Gastroesophageal sphincter (tissue), 4 donors: ENCODE measurements at regions not wholly inside any gene's neighbourhood (a gene's known extent, or its start where the extent isn't known, plus 50 kb on each side); places are given as distances from the start of the nearest gene placed in this dataset.

ENCODE experiments used
- ATAC-seq: fragments of 150-250 bp; one replicate; pipeline ENCODE4 v1.9.1; 2016; ENCODE audit warnings: mild to moderate bottlenecking, moderate library complexity
- H3K27ac ChIP-seq, 4 donors: fragments of 200-600 bp; sonication (generic) in 3 of 4; 1 replicate in 3 of 4; 2 replicates in 1 of 4; pipeline ENCODE4 v1.5.1; 2016 to 2019
- H3K27me3 ChIP-seq: fragments of 200-600 bp; sonication (generic); one replicate; pipeline ENCODE4 v1.5.1; 2019
- H3K36me3 ChIP-seq, 2 donors: fragments of 200-600 bp; sonication (generic); one replicate each; pipeline ENCODE4 v1.5.1; 2019; ENCODE audit warnings: control low read depth in 1 of 2
- H3K4me1 ChIP-seq, 3 donors: fragments of 200-600 bp; sonication (generic); 1 replicate in 2 of 3; 2 replicates in 1 of 3; pipeline ENCODE4 v1.5.1; 2016 to 2019; ENCODE audit warnings: control low read depth in 2 of 3
- H3K4me3 ChIP-seq, 2 donors: fragments of 200-600 bp; sonication (generic); one replicate each; pipeline ENCODE4 v1.5.1; 2019; ENCODE audit warnings: mild to moderate bottlenecking in 1 of 2, moderate library complexity in 1 of 2
- H3K9me3 ChIP-seq, 3 donors: fragments of 200-600 bp; sonication (generic); one replicate each; pipeline ENCODE4 v1.5.1; 2017 to 2019; ENCODE audit warnings: control low read depth in 2 of 3
- CTCF ChIP-seq, 4 experiments: fragments of 200-600 bp in 2 of 4; fragments of 450-650 bp in 2 of 4; sonication (generic) in 1 of 4; IDR thresholded peaks; one replicate each; pipeline ENCODE4 v1.5.1; 2017 to 2019; ENCODE audit warnings: antibody characterized with exemption in 4 of 4, mild to moderate bottlenecking in 2 of 4, moderate library complexity in 2 of 4
- EP300 ChIP-seq: sonication (generic); formaldehyde crosslinking; IDR thresholded peaks from one replicate; pipeline ENCODE4 v1.6.1; 2017; ENCODE audit warnings: antibody characterized with exemption, mild to moderate bottlenecking
- POLR2A ChIP-seq, 2 donors: fragments of 450-650 bp; IDR thresholded peaks; one replicate each; pipeline ENCODE4 v1.6.1; 2017; ENCODE audit warnings: antibody characterized with exemption in 2 of 2, mild to moderate bottlenecking in 2 of 2, moderate library complexity in 1 of 2
- POLR2AphosphoS5 ChIP-seq: sonication (generic); formaldehyde crosslinking; IDR thresholded peaks from one replicate; pipeline ENCODE4 v1.6.1; 2017; ENCODE audit warnings: antibody characterized with exemption
- WGBS, 2 donors: methylation state at CpG; one replicate each; pipeline ENCODE4 v1.1.5; 2018; ENCODE audit warnings: low coverage in 1 of 2; 5-methylcytosine and 5-hydroxymethylcytosine counted together

GRCh38 chr9:105043370-105043936 lies 115.5 kb upstream of the ABCA1 start:
- Histone ChIP-seq H3K27ac (no peak overlapping the region), H3K27me3 (no peaks in the 10 kb centered on the region), H3K4me3 (no peak overlapping the region), H3K4me1 (no peaks in the 10 kb centered on the region), H3K36me3 (no peaks in the 10 kb centered on the region), H3K9me3 (no peaks in the 10 kb centered on the region)
- TF ChIP-seq POLR2AphosphoS5 = no peak
- no peak for TF ChIP-seq POLR2A (IDR thresholded peaks at IDR 0.05)
- no peak for TF ChIP-seq EP300
- ATAC-seq = no peak
- 84 to 88% methylated on average over 2 to 3 of the region's 3 CpGs for WGBS, 2 donors

GRCh38 chr9:105044518-105044917 lies 116.6 kb upstream of the ABCA1 start:
- no peaks in the 10 kb centered on the region for H3K27me3 ChIP-seq
- no peak for ATAC-seq
- no peak overlapping the region for H3K4me3 ChIP-seq
- WGBS, 2 donors = 36 to 48% methylated on average over 2 of the region's 2 CpGs
- H3K4me1 ChIP-seq = no peaks in the 10 kb centered on the region
- no peak overlapping the region for H3K27ac ChIP-seq
- no peaks in the 10 kb centered on the region for H3K36me3 ChIP-seq
- TF ChIP-seq EP300 (no peak), POLR2AphosphoS5 (no peak), POLR2A (IDR thresholded peaks at IDR 0.05) (no peak), CTCF (IDR thresholded peaks at IDR 0.05) (no peak)
- no peaks in the 10 kb centered on the region for H3K9me3 ChIP-seq

GRCh38 chr9:105046907-105047741 lies 119.2 kb upstream of the ABCA1 start:
- no peak for ATAC-seq
- Histone ChIP-seq H3K9me3 (no peaks in the 10 kb centered on the region), H3K27ac (no peak overlapping the region), H3K4me1 (no peaks in the 10 kb centered on the region), H3K4me3 (no peak overlapping the region), H3K36me3 (no peaks in the 10 kb centered on the region), H3K27me3 (no peaks in the 10 kb centered on the region)
- 89 to 90% methylated on average over 2 of the region's 2 CpGs for WGBS, 2 donors
- TF ChIP-seq POLR2A (IDR thresholded peaks at IDR 0.05) = no peak
- no peak for TF ChIP-seq EP300
- no peak for TF ChIP-seq CTCF (IDR thresholded peaks at IDR 0.05)
- TF ChIP-seq POLR2AphosphoS5 = no peak

- Histone ChIP-seq H3K4me3 (no peak overlapping the region), H3K36me3 (no peaks in the 10 kb centered on the region), H3K27ac (no peak overlapping the region), H3K9me3 (no peaks in the 10 kb centered on the region), H3K4me1 (no peaks in the 10 kb centered on the region), H3K27me3 (no peaks in the 10 kb centered on the region)
- WGBS, 2 donors = 50 to 82% methylated on average over 2 of the region's 2 CpGs
- no peak for ATAC-seq
- TF ChIP-seq EP300 = no peak
- no peak for TF ChIP-seq POLR2AphosphoS5
- no peak for TF ChIP-seq CTCF (IDR thresholded peaks at IDR 0.05)
- no peak for TF ChIP-seq POLR2A (IDR thresholded peaks at IDR 0.05)
These were observed 119.7 kb upstream of the ABCA1 start for GRCh38 chr9:105047742-105048041.

GRCh38 chr9:105048331-105048730 lies 120.4 kb upstream of the ABCA1 start:
- TF ChIP-seq EP300 = no peak
- TF ChIP-seq CTCF (IDR thresholded peaks at IDR 0.05) = no peak
- no peak for TF ChIP-seq POLR2AphosphoS5
- no peak for TF ChIP-seq POLR2A (IDR thresholded peaks at IDR 0.05)
- Histone ChIP-seq H3K9me3 (no peaks in the 10 kb centered on the region), H3K36me3 (no peaks in the 10 kb centered on the region), H3K4me3 (no peak overlapping the region), H3K27ac (no peak overlapping the region), H3K27me3 (no peaks in the 10 kb centered on the region), H3K4me1 (no peaks in the 10 kb centered on the region)
- 34 to 100% methylated on average over 2 of the region's 2 CpGs for WGBS, 2 donors
- ATAC-seq = no peak
